ENCODE measurements at regions not wholly inside any gene's neighbourhood (a gene's known extent, or its start where the extent isn't known, plus 50 kb on each side); places are given as distances from the start of the nearest gene placed in this dataset.

GRCh38 chr21:35616090-35616489 lies 444.2 kb downstream of the SETD4 start:
- no peaks in the 10 kb centered on the region; the same call in 1 of the 2 replicates for H3K27me3 ChIP-seq (ENCODE audit: control insufficient read depth, insufficient read depth, low read length)
- ChIA-PET POLR2A (no interaction called here), CTCF (interaction anchor here (0.6 kb wide), 1 partner anchor 126 kb away, joined by 3 read pairs; no protein-coding TSS in a partner anchor)
- in situ Hi-C loops (cut with HindIII; ENCODE audit: low pct_unique_long_range_greater_than_20kb, low sequenced_read_pairs) (no loop called here), intact Hi-C loops (cut with micrococcal nuclease; ENCODE audit: unreplicated experiment) (no loop called here)
- TF ChIP-seq CTCF (IDR thresholded peaks at IDR 0.05) (peak; percentile 24; the same call in 1 of the 2 replicates), TCF7L2 (IDR thresholded peaks at IDR 0.05; ENCODE audit: low read depth, low read length) (no peak)
- no TSS peak for BruUV-seq (replicated peaks)
- ATAC-seq (no peak), DNase-seq (ENCODE audit: low read depth, low spot score) (no peak)
- H3K36me3 ChIP-seq (ENCODE audit: control insufficient read depth, insufficient read depth, low read length) = no peaks in the 10 kb centered on the region
- H3K27ac ChIP-seq (ENCODE audit: low read length) = no peak overlapping the region
- no peak overlapping the region for H3K4me3 ChIP-seq (ENCODE audit: low read depth in 2 of 2, low read length in 2 of 2)
- no peaks in the 10 kb centered on the region for H3K9me3 ChIP-seq (ENCODE audit: control insufficient read depth, insufficient read depth, low read depth, low read length)
- H3K4me1 ChIP-seq (ENCODE audit: control insufficient read depth, insufficient read depth, low read length) = no peaks in the 10 kb centered on the region

- ChIA-PET POLR2A (no interaction called here), CTCF (interaction anchor here (0.6 kb wide), 1 partner anchor 125 kb away, joined by 3 read pairs; no protein-coding TSS in a partner anchor)
- Histone ChIP-seq H3K4me1 (ENCODE audit: control insufficient read depth, insufficient read depth, low read length) (no peaks in the 10 kb centered on the region), H3K4me3 (ENCODE audit: low read depth in 2 of 2, low read length in 2 of 2) (no peak overlapping the region), H3K27me3 (ENCODE audit: control insufficient read depth, insufficient read depth, low read length) (no peaks in the 10 kb centered on the region; the same call in 1 of the 2 replicates), H3K9me3 (ENCODE audit: control insufficient read depth, insufficient read depth, low read depth, low read length) (no peaks in the 10 kb centered on the region), H3K27ac (ENCODE audit: low read length) (no peak overlapping the region), H3K36me3 (ENCODE audit: control insufficient read depth, insufficient read depth, low read length) (no peaks in the 10 kb centered on the region)
- TF ChIP-seq SIN3A (IDR thresholded peaks at IDR 0.05; ENCODE audit: borderline replicate concordance, insufficient read depth, low read depth, low read length) (no peak), CTCF (IDR thresholded peaks at IDR 0.05) (no peak), REST (IDR thresholded peaks at IDR 0.05; ENCODE audit: insufficient read depth in 1 of 2, low read depth in 2 of 2, low read length in 1 of 2) (no peak), POLR2AphosphoS5 (IDR thresholded peaks at IDR 0.05; ENCODE audit: low read depth, low read length) (no peak), TCF7L2 (IDR thresholded peaks at IDR 0.05; ENCODE audit: low read depth, low read length) (no peak)
- ATAC-seq (no peak), DNase-seq (ENCODE audit: low read depth, low spot score) (no peak)
- in situ Hi-C loops (cut with HindIII; ENCODE audit: low pct_unique_long_range_greater_than_20kb, low sequenced_read_pairs) (no loop called here), intact Hi-C loops (cut with micrococcal nuclease; ENCODE audit: unreplicated experiment) (no loop called here)
- BruUV-seq (replicated peaks) = no TSS peak
Measured at GRCh38 chr21:35615325-35615724, 445.0 kb downstream of the SETD4 start.
